Kidney (tissue), 13 donors: ENCODE measurements at regions not wholly inside any gene's neighbourhood (a gene's known extent, or its start where the extent isn't known, plus 50 kb on each side); places are given as distances from the start of the nearest gene placed in this dataset.

Experiments
- DNase-seq, 5 donors: peaks; one replicate each; pipeline ENCODE4 v3.0.0-alpha.2; 2013 to 2020
- FAIRE-seq: peaks from 2 replicates; lab custom pipeline; 2012; peaks lifted over from hg19 to GRCh38; lab: Jason Lieb, UNC
- H3K27ac ChIP-seq, 2 donors: one replicate each; pipeline ENCODE4 v1.7.0; 2013; ENCODE audit warnings: low read depth in 2 of 2, low read length in 2 of 2, inconsistent platforms in 1 of 2
- H3K27me3 ChIP-seq: one replicate; pipeline ENCODE4 v1.7.1; 2013; ENCODE audit warnings: low read length, inconsistent platforms; ENCODE audit not compliant: control insufficient read depth, insufficient read depth
- H3K36me3 ChIP-seq, 3 donors: one replicate each; pipeline versions ENCODE4 v1.7.0 to v1.7.1; 2013; ENCODE audit warnings: low read length in 3 of 3, control low read depth in 1 of 3, inconsistent platforms in 1 of 3; ENCODE audit not compliant: insufficient read depth in 3 of 3, control insufficient read depth in 2 of 3
- H3K4me1 ChIP-seq, 3 donors: one replicate each; pipeline versions ENCODE4 v1.7.0 to v1.7.1; 2013; ENCODE audit warnings: low read length in 3 of 3, inconsistent platforms in 1 of 3, low read depth in 1 of 3; ENCODE audit not compliant: control insufficient read depth in 2 of 3, insufficient read depth in 2 of 3
- H3K4me3 ChIP-seq, 3 donors: one replicate each; pipeline versions ENCODE4 v1.7.0 to v1.8.1; 2013; ENCODE audit warnings: low read length in 3 of 3, control low read depth in 1 of 3, inconsistent platforms in 1 of 3
- H3K9ac ChIP-seq, 3 donors: one replicate each; pipeline versions ENCODE4 v1.7.0 to v1.7.1; 2013; ENCODE audit warnings: low read length in 3 of 3, control low read depth in 1 of 3, inconsistent platforms in 1 of 3
- H3K9me3 ChIP-seq, 3 donors: one replicate each; pipeline versions ENCODE4 v1.7.0 to v1.7.1; 2013; ENCODE audit warnings: low read length in 3 of 3, control low read depth in 1 of 3, inconsistent platforms in 1 of 3; ENCODE audit not compliant: control insufficient read depth in 2 of 3, insufficient read depth in 1 of 3
- intact Hi-C: fragments of 100-400 bp; cut with DNase I; formaldehyde crosslinking; loops from one replicate; pipeline ENCODE4 v1.11.1; 2022
- TF ChIP-seq, protein P1 (sequence below): IDR thresholded peaks from 3 replicates; pipeline ENCODE4 v1.5.1; 2012; ENCODE audit warnings: mild to moderate bottlenecking, moderate library complexity, borderline replicate concordance; ENCODE audit not compliant: insufficient read depth; ENCODE audit errors: extremely low read depth
- donor health status: control.
- donor health status: control.
- donor health status: control.
- donor health status: control.
- donor health status: control.
- donor health status: DM: yes; HTN: yes; CAD: no.
- donor health status: Normal renal cell carcinoma (clear cell type).

DNA sequence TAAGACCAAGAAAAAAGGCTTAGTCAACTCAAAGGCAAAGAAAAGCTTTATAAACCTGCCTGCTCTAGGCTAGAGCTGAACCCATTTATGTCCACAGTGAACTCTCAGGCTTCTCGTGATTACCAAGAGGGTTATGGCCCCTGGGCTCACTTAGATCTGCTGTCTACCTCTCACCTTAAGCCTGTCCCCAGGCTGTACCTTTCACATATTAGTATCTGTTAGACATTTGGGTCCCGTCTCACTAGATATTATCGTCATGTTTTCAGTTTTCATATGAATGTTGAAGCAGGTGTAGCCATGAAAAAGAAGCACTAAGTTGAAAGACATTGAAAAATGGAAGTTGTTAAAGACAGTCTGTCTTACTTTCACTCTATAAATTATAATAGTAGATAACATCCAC lies 75.2 kb upstream of the COX7C start:
- no peaks in the 10 kb centered on the region for H3K4me1 ChIP-seq
- no peak for FAIRE-seq

DNA sequence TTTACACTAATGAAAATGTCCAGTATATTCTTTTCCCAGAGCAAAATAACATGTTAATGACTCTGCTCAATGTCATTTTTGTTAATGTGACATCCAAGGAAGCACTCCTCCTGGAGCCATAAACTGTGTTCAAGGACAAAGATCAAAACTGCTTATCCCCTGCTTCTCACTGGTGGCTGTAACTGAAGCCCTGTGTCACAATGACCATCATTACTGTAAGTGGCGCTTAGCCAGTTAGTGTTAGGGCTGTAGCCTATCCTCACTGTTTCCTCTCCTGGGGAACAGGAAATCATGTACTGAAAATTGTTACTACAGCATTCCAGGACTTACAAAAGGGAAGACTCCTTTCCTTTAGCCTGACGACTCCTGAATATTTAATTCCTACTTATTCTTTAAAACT lies 71.7 kb upstream of the COX7C start:
- no peak overlapping the region for H3K9ac ChIP-seq
- H3K4me1 ChIP-seq, result no peaks in the 10 kb centered on the region
- H3K36me3 ChIP-seq, result no peaks in the 10 kb centered on the region
- no peak overlapping the region for H3K4me3 ChIP-seq
- DNase-seq (no peak), FAIRE-seq (no peak)
- TF ChIP-seq, protein P1, sequence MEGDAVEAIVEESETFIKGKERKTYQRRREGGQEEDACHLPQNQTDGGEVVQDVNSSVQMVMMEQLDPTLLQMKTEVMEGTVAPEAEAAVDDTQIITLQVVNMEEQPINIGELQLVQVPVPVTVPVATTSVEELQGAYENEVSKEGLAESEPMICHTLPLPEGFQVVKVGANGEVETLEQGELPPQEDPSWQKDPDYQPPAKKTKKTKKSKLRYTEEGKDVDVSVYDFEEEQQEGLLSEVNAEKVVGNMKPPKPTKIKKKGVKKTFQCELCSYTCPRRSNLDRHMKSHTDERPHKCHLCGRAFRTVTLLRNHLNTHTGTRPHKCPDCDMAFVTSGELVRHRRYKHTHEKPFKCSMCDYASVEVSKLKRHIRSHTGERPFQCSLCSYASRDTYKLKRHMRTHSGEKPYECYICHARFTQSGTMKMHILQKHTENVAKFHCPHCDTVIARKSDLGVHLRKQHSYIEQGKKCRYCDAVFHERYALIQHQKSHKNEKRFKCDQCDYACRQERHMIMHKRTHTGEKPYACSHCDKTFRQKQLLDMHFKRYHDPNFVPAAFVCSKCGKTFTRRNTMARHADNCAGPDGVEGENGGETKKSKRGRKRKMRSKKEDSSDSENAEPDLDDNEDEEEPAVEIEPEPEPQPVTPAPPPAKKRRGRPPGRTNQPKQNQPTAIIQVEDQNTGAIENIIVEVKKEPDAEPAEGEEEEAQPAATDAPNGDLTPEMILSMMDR, result no peak
- H3K9me3 ChIP-seq, result no peaks in the 10 kb centered on the region
- H3K27ac ChIP-seq, result no peak overlapping the region
- intact Hi-C loops, result no loop called here
- no peaks in the 10 kb centered on the region for H3K27me3 ChIP-seq

More for the DNA sequence above, 75.2 kb upstream of the COX7C start:
- no peak overlapping the region for H3K4me3 ChIP-seq
- intact Hi-C loops, result no loop called here
- H3K36me3 ChIP-seq, result no peaks in the 10 kb centered on the region
- DNase-seq, result no peak
- H3K9me3 ChIP-seq, result no peaks in the 10 kb centered on the region
- H3K27ac ChIP-seq, result no peak overlapping the region
- no peak overlapping the region for H3K9ac ChIP-seq
- no peaks in the 10 kb centered on the region for H3K27me3 ChIP-seq
- TF ChIP-seq, protein P1, result no peak

DNA sequence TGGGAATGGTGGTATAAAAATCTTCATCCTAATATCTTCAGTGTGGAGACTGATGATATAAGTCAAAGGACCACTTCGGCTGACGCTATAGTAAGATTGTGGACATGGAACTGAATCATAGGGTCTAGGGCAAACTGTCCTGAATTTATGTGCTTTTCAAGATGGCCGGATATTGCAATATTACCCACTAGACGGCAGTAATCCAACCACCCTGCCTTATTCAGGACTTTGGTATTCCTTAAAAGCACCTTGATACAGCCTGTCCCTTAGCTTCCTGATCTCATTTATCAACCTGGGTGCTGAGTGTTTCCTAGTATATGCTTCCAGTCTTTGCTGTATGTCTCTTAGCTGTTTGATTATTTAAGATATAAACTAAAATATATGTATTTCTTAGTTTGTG lies 71.2 kb upstream of the COX7C start:
- no peak overlapping the region for H3K9ac ChIP-seq
- H3K4me1 ChIP-seq, result no peaks in the 10 kb centered on the region
- no peaks in the 10 kb centered on the region for H3K27me3 ChIP-seq
- no peaks in the 10 kb centered on the region for H3K9me3 ChIP-seq
- FAIRE-seq (no peak), DNase-seq (no peak)
- H3K27ac ChIP-seq, result no peak overlapping the region
- no peak overlapping the region for H3K4me3 ChIP-seq
- intact Hi-C loops, result no loop called here
- TF ChIP-seq, protein P1, result no peak
- no peaks in the 10 kb centered on the region for H3K36me3 ChIP-seq

DNA sequence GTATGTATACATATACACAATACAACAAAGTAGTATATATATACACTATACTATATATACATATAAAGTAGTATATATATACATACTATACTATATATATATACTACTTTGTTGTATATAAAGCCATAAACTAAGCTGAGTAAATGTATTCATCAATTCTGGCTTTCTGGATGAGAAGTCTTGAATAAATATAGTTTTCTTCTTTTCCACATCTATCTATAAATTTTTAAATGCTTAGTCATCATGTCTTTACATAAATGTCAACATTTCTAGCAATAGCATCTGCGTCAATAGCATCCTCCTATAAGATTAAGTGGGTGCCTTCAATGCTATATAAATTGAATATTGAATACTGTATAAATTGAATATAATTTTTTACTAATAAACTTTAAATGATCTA lies 63.1 kb upstream of the COX7C start:
- Histone ChIP-seq H3K36me3 (no peaks in the 10 kb centered on the region), H3K4me1 (no peaks in the 10 kb centered on the region), H3K9ac (no peak overlapping the region), H3K4me3 (no peak overlapping the region), H3K27ac (no peak overlapping the region), H3K27me3 (no peaks in the 10 kb centered on the region), H3K9me3 (no peaks in the 10 kb centered on the region)
- FAIRE-seq (no peak), DNase-seq (no peak)
- intact Hi-C loops, result no loop called here
- TF ChIP-seq, protein P1, result no peak
